Mucosa of rectum (tissue), 2 donors: ENCODE measurements at regions not wholly inside any gene's neighbourhood (a gene's known extent, or its start where the extent isn't known, plus 50 kb on each side); places are given as distances from the start of the nearest gene placed in this dataset.

ENCODE experiments used
- H3K27ac ChIP-seq, 2 donors: one replicate each; pipeline ENCODE4 v1.7.0; 2013; ENCODE audit warnings: inconsistent platforms in 2 of 2, low read depth in 2 of 2, low read length in 2 of 2
- H3K27me3 ChIP-seq, 2 donors: one replicate each; pipeline ENCODE4 v1.7.0; 2013; ENCODE audit warnings: low read length in 2 of 2; ENCODE audit not compliant: control insufficient read depth in 2 of 2, insufficient read depth in 2 of 2
- H3K36me3 ChIP-seq, 2 donors: one replicate each; pipeline ENCODE4 v1.7.0; 2013; ENCODE audit warnings: low read length in 2 of 2; ENCODE audit not compliant: control insufficient read depth in 2 of 2, insufficient read depth in 2 of 2
- H3K4me1 ChIP-seq, 2 donors: one replicate each; pipeline ENCODE4 v1.7.0; 2013; ENCODE audit warnings: low read length in 2 of 2, mild to moderate bottlenecking in 1 of 2; ENCODE audit not compliant: control insufficient read depth in 2 of 2, insufficient read depth in 2 of 2
- H3K4me3 ChIP-seq, 2 donors: one replicate each; pipeline ENCODE4 v1.7.0; 2013; ENCODE audit warnings: low read length in 2 of 2
- H3K9ac ChIP-seq, 2 donors: one replicate each; pipeline ENCODE4 v1.7.0; 2013; ENCODE audit warnings: low read length in 2 of 2, low read depth in 1 of 2, mild to moderate bottlenecking in 1 of 2
- H3K9me3 ChIP-seq, 2 donors: one replicate each; pipeline ENCODE4 v1.7.0; 2013; ENCODE audit warnings: low read length in 2 of 2; ENCODE audit not compliant: control insufficient read depth in 2 of 2
- donor health status: healthy.
- donor health status: Normal muscosa, but diverticular disease.

DNA sequence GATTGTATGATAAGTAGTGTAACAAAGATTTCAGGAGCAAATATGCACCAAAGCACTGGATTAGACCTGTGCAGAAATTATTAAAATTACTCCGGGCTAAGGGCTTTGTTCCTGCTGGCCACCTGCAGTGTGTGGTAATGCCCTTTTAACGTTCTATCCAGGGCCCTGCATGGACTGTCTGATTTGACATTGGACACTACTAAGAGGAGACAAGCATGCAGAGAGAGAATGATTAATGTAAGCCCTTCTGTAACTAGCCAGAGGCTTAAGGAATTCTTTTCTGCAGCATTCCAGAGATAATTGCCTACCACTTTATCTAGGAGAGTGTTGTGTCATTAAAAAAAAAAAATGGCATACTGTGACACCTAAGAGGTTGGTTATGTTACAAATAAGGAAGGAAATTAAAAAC is 117.0 kb downstream of the PCDH7 start:
- Histone ChIP-seq H3K4me1 (no peaks in the 10 kb centered on the region), H3K9me3 (no peaks in the 10 kb centered on the region), H3K4me3 (no peak overlapping the region), H3K27me3 (no peaks in the 10 kb centered on the region), H3K27ac (no peak overlapping the region), H3K36me3 (no peaks in the 10 kb centered on the region), H3K9ac (no peak overlapping the region)

DNA sequence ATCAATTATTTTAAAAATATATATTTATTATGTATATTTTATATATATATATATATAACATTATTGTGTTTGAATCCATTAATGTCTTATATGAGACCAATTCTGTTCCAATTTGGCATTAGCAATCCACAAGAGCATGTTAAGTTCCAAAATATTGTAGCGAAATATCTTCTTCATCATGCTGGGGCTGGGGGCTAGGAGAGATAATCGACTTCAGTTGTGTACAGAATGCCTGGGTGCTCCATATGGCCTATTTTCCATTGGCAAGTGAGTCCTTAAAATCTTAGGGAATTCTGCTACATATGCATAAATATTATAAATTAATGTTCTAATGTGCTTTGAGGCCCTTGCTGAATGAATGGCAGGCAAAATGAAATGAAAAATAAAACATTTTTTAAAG is 117.7 kb downstream of the PCDH7 start:
- no peaks in the 10 kb centered on the region for H3K9me3 ChIP-seq
- no peaks in the 10 kb centered on the region for H3K36me3 ChIP-seq
- no peak overlapping the region for H3K4me3 ChIP-seq
- H3K9ac ChIP-seq = no peak overlapping the region
- no peaks in the 10 kb centered on the region for H3K27me3 ChIP-seq
- no peak overlapping the region for H3K27ac ChIP-seq
- no peaks in the 10 kb centered on the region for H3K4me1 ChIP-seq

DNA sequence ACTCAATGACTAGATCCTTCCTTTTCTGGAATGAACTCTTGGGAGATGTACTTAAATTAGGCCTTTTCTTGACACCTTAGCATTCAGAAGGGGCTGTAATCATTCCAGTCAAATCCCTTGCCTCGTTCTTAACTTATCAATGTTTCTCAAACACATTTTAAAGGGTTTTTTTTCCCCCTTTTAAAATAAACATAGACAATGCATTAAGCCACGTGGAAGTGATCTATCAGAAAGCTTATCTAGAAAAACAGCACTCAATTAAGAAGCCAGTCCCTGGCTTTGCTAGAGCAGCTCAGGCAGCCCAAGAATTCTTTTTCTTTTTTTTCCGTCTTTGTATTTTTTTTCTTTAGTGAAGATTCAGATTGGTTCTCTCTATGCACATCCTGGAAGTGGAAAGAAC is 118.2 kb downstream of the PCDH7 start:
- H3K9me3 ChIP-seq = no peaks in the 10 kb centered on the region
- H3K4me3 ChIP-seq = no peak overlapping the region
- H3K27ac ChIP-seq = no peak overlapping the region
- no peaks in the 10 kb centered on the region for H3K4me1 ChIP-seq
- H3K27me3 ChIP-seq = no peaks in the 10 kb centered on the region
- no peaks in the 10 kb centered on the region for H3K36me3 ChIP-seq
- no peak overlapping the region for H3K9ac ChIP-seq

DNA sequence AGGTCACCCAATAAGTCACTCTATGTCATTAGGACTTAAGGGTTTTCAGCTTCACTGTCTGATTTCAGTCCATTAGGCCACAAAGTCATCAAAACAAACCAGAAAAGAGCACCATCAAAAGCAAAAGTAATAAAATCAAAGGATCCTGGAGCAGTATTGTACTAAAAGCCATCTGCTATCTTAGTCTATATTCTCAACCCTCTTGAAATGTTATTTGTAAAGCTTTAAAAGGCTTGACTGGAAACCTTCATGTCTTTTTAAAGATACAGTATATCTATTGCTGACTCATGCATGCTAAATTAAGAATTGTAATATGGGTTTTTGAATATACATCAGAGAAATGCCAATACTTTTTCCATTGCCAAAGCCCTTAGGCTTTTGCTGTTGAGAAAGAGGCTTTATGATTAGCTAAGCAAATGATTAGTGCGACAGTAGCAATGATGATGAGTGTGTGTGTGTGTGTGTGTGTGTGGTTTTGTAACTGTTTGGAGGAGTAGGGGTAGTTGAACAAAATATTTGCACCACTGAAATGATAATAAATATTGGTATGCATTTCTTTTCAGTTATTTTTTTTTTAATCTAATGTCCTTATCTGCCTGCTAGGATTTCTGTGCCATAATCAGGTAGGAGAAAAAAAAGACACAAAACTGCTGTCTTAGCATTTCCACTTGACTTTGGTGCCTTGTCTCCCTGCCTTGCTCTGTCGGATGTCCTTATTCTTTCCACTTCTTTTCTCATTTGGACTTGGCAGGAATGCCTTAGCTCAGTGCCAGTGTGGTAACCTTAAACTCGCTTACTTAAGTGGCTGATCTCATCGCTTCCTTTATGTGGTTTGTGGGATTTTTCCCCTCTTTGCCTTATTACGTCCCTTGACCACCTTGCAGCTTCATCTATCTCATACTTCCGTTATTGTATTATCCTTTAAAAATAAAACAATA is 119.7 kb downstream of the PCDH7 start:
- Histone ChIP-seq H3K9ac (no peak overlapping the region), H3K9me3 (no peaks in the 10 kb centered on the region), H3K4me3 (no peak overlapping the region), H3K4me1 (no peaks in the 10 kb centered on the region), H3K36me3 (no peaks in the 10 kb centered on the region), H3K27ac (no peak overlapping the region), H3K27me3 (no peaks in the 10 kb centered on the region)

DNA sequence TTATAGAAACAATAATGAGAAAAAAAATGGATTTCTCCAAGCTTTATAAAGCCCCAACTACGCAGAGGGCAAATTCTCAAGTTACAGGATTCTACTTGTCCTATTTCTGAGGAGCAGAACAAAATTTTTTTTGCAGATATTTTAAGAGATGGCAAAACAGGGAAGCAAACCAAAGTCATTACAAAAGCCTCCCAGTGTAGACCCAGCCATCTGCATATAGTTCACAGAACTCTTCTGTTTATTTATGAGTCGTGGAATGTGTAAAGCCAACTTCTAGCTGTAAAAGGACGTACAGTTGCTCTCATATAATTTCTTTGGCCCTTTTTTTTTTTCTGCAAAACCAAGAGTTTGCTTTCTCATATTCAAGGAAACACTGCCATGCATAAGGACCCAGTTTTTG is 120.4 kb downstream of the PCDH7 start:
- H3K27me3 ChIP-seq = no peaks in the 10 kb centered on the region
- no peak overlapping the region for H3K4me3 ChIP-seq
- H3K4me1 ChIP-seq = no peaks in the 10 kb centered on the region
- no peak overlapping the region for H3K9ac ChIP-seq
- no peak overlapping the region for H3K27ac ChIP-seq
- no peaks in the 10 kb centered on the region for H3K9me3 ChIP-seq
- H3K36me3 ChIP-seq = no peaks in the 10 kb centered on the region

DNA sequence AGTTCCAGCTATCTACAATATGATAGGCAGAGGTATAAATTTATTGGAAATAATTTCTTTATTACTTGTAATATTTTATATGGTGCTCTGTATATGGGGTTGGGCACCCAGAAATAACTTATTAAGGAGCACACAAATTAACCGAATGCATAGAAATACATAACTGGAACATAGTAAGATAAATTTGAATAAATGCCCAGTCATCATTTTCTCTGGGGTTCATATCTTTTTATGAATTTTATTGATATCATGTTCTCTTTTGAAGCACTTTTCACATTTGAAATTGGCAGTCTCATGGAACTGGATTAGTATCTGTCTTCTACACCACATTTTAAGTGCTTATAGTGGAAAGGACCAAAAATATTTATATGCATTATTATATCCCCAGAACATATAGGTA is 122.0 kb downstream of the PCDH7 start:
- no peaks in the 10 kb centered on the region for H3K4me1 ChIP-seq
- no peak overlapping the region for H3K4me3 ChIP-seq
- H3K36me3 ChIP-seq = no peaks in the 10 kb centered on the region
- H3K9ac ChIP-seq = no peak overlapping the region
- no peak overlapping the region for H3K27ac ChIP-seq
- H3K9me3 ChIP-seq = no peaks in the 10 kb centered on the region
- H3K27me3 ChIP-seq = no peaks in the 10 kb centered on the region

DNA sequence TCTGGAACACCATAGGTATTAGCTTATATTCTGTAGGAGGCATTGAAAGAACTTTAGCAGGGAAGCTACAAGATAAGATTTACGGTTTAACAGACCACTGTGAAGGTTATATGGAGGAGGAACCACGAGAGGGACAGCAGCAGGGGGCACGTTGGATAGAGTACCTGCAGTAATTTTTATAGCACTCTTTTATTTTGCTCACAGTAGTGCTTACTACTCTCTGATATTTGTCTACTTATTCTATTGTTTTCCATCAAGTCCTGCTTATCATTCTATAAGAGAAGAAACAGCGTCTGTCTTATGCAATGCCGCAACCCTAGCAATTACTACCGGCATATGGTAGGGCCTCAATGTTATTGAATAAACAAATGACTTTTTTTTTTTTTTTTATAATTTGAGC is 122.5 kb downstream of the PCDH7 start:
- no peak overlapping the region for H3K4me3 ChIP-seq
- no peaks in the 10 kb centered on the region for H3K27me3 ChIP-seq
- no peaks in the 10 kb centered on the region for H3K9me3 ChIP-seq
- H3K27ac ChIP-seq = no peak overlapping the region
- no peaks in the 10 kb centered on the region for H3K36me3 ChIP-seq
- no peak overlapping the region for H3K9ac ChIP-seq
- no peaks in the 10 kb centered on the region for H3K4me1 ChIP-seq

DNA sequence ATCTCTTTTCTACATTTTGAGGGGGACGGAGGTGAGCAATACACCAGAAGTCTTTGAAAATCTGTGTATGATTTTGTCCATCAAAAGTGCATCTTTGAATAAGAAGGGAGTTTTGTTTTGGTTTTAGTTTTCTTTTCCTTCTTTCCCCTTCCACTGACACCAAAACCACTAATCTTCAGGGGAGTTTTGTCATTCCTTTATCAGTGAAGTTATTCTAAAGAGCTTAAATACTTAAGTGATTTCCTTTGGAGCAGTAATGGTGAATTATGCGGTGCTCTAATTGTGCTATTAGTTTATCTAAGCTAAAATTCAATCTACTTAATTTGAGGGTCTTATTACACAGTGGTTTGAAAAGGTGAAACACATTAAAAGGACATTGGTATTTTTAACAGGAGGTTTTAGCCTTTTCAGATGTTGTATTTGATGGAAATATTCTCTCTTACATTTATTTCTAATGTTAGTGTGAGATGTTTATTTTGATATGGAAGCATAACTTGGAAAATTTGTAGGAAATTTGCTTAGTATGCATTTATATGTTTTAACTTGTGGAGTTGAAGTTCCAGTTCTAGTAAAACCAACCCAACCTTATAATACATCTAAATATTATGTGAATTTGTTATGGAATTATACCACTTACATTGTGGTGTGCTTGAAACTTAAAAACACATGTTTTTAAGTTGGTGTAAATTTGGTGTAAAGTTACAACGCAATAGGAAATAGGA is 124.9 kb downstream of the PCDH7 start:
- no peaks in the 10 kb centered on the region for H3K4me1 ChIP-seq
- no peaks in the 10 kb centered on the region for H3K9me3 ChIP-seq
- H3K4me3 ChIP-seq = no peak overlapping the region
- no peaks in the 10 kb centered on the region for H3K27me3 ChIP-seq
- H3K36me3 ChIP-seq = no peaks in the 10 kb centered on the region
- H3K27ac ChIP-seq = no peak overlapping the region
- H3K9ac ChIP-seq = no peak overlapping the region

DNA sequence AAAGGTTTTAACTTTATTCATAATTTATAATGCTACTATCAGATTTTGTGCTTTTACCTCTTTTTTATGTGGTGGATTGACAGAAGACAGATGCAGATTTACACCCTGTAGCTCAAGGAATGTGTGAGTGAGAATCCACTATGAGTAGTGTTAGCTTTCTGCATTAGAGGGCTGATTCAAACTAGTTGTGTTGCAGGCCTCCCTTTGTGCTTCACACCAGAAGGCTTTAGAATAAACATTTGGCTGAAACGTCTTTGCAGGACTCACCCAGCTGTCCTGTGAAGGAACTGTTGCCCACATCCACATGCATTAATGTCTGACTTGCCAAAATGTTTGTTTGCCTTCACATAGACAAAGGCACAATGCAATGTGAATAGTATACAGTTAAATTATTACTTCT is 127.0 kb downstream of the PCDH7 start:
- H3K9me3 ChIP-seq = no peaks in the 10 kb centered on the region

DNA sequence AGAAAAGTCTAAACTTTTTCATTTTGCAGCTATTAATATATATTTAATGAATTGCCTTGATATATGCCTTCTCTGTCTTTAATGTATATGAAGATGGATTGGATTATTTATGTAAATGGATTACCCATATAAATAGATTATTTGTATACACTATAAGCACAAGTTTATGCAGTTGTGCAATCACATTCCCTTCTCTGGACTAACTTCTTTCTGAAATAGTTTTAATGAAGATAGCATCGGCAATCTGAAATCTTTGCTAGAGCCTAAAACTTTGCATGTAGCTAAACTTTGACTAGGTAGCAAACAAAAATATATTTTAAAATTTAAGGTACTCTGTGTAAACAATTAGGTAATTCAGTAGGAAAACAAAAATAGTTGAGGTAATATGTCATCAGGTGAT is 127.8 kb downstream of the PCDH7 start:
- no peak overlapping the region for H3K9ac ChIP-seq
- H3K4me3 ChIP-seq = no peak overlapping the region
- no peaks in the 10 kb centered on the region for H3K9me3 ChIP-seq
- no peaks in the 10 kb centered on the region for H3K36me3 ChIP-seq
- no peaks in the 10 kb centered on the region for H3K4me1 ChIP-seq
- no peaks in the 10 kb centered on the region for H3K27me3 ChIP-seq
- H3K27ac ChIP-seq = no peak overlapping the region

More for the DNA sequence above, 127.0 kb downstream of the PCDH7 start:
- Histone ChIP-seq H3K9ac (no peak overlapping the region), H3K36me3 (no peaks in the 10 kb centered on the region), H3K4me3 (no peak overlapping the region), H3K4me1 (no peaks in the 10 kb centered on the region), H3K27ac (no peak overlapping the region), H3K27me3 (no peaks in the 10 kb centered on the region)
